M059J (cell line): ENCODE measurements at regions not wholly inside any gene's neighbourhood (a gene's known extent, or its start where the extent isn't known, plus 50 kb on each side); places are given as distances from the start of the nearest gene placed in this dataset.

Experiments used
- DNase-seq: peaks from one replicate; pipeline ENCODE4 v3.0.0-alpha.2; 2012; ENCODE audit warnings: low read depth

DNA sequence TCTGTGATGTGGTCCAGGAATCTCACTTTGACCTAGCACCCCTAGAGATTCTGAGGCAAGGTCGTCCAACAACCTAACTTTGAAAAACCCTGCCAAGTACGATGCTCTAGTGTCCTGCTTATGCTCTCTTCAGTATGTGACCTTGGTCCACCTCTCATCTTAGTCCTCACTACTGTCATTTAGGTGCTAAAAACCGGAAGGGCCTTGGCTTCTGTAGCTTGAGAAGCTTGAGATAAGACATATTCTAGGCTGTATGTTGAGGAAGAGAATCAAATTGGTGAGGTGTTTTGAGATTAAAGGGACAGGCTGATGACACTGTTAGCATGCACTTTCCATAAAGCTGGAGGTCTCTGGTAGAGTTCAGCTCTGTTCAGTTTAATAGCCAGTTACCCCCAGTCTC is 57.0 kb upstream of the MTPN start:
- DNase-seq: no peak

GRCh38 chr7:136033413-136034031 is 56.4 kb upstream of the MTPN start:
- no peak for DNase-seq

DNA sequence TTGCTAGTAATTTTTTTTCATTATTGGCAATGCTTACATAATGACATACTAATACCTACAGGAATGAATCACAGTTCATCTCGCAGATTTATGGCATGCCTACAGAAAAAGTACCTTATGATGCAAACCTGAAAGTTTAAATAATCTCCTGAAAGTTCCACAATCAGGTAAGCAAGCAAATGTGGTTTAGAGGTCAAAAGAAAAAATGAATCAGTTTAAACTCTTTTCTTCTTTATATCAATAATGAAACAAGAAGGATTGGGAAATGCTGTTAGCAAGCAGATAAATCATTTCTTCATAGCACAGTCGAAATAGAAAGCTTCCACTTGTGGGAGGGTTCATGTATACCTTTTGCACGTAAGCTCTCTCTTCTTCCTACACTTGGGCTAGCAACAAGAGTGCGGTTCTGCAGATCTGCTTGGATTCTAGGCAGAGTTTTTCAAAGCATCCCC is 53.7 kb upstream of the MTPN start:
- no peak for DNase-seq

DNA sequence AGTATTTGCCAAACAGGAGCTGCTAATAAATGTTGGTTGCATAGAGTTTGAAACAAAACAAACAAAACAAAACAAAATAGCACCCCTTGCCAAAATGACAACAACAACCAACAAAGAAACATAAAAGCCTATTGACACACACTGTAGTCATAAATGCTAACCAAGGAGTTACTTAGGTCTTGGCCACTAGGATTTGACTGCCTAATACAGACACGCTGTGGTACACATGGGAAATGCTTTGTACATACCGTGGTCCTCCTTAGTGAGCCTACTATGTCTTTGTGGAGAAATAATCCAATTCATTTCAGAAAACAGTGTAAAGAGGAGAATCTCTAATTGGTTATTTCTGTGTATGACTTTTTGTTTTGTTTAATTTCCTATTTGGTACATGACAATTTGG is 53.2 kb upstream of the MTPN start:
- DNase-seq: no peak

DNA sequence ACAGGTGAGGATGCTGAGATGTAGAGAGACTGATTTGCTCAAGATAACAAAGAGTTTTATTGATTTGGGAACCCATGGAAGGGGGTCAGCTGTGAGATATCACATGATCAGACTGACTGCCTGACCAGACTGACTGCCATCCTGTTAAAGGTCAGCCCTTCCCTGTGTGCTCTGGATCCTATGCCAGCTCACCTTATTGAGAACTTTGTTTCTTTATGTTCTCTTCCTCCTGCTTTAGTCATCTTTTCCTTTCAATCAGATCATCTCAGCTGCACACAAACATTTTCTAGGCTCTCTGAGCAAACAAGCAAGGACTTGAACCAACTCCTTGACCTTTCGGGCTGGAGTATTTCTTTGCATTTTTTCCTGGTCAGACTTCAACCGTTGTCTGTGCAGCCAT is 50.0 kb upstream of the MTPN start:
- DNase-seq: no peak
